A549 (cell line): ENCODE measurements at regions not wholly inside any gene's neighbourhood (a gene's known extent, or its start where the extent isn't known, plus 50 kb on each side); places are given as distances from the start of the nearest gene placed in this dataset.

Source experiments
- CHD2 ChIP-seq: fragments of 150-350 bp; IDR thresholded peaks from 2 replicates; pipeline ENCODE4 v1.6.1; 2014; ENCODE audit warnings: low read length; ENCODE audit not compliant: partially characterized antibody
- CTCF ChIP-seq: fragments of >200 bp; sonication (Bioruptor Twin); formaldehyde crosslinking; IDR thresholded peaks from 3 replicates; pipeline ENCODE4 v1.5.1; 2016
- GATA3 ChIP-seq: IDR thresholded peaks from 2 replicates; pipeline ENCODE4 v1.6.1; 2012; ENCODE audit warnings: borderline replicate concordance
- NFE2L2 ChIP-seq: fragments of 150-350 bp; conservative IDR thresholded peaks from 2 replicates; pipeline ENCODE4 v1.6.1; 2014; ENCODE audit warnings: low read length
- POLR2A ChIP-seq: IDR thresholded peaks from 2 replicates; pipeline ENCODE4 v1.6.1; 2012; ENCODE audit warnings: mild to moderate bottlenecking, low read length
- RCOR1 ChIP-seq: fragments of 150-350 bp; IDR thresholded peaks from 2 replicates; pipeline ENCODE4 v1.6.1; 2014; ENCODE audit warnings: antibody characterized with exemption, low read length, low read depth
- RFX5 ChIP-seq: fragments of 450-650 bp; IDR thresholded peaks from 2 replicates; pipeline ENCODE4 v1.7.1; 2014; ENCODE audit warnings: antibody characterized with exemption, mild to moderate bottlenecking, moderate library complexity
- SMC3 ChIP-seq: fragments of >200 bp; sonication (Bioruptor Twin); formaldehyde crosslinking; IDR thresholded peaks from 3 replicates; pipeline ENCODE4 v1.6.1; 2018; ENCODE audit warnings: inconsistent platforms
- USF2 ChIP-seq: fragments of 450-650 bp; IDR thresholded peaks from 2 replicates; pipeline ENCODE4 v1.6.1; 2014; ENCODE audit warnings: antibody characterized with exemption
- TF ChIP-seq, protein P1 (sequence below): IDR thresholded peaks from 2 replicates; pipeline ENCODE4 v1.6.1; 2012
- TF ChIP-seq, protein P2 (sequence below): fragments of 150-350 bp; IDR thresholded peaks from 2 replicates; pipeline ENCODE4 v1.6.1; 2014; ENCODE audit warnings: low read depth, mild to moderate bottlenecking, low read length

GRCh38 chr12:38201461-38202276 lies 114.9 kb upstream of the ALG10B start:
- TF ChIP-seq USF2 (no peak), POLR2A (no peak), RFX5 (no peak), NFE2L2 (no peak), CTCF (no peak), RCOR1 (no peak), CHD2 (no peak), GATA3 (no peak), SMC3 (no peak)
- TF ChIP-seq, protein P1, sequence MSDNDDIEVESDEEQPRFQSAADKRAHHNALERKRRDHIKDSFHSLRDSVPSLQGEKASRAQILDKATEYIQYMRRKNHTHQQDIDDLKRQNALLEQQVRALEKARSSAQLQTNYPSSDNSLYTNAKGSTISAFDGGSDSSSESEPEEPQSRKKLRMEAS, result no peak
- TF ChIP-seq, protein P2, sequence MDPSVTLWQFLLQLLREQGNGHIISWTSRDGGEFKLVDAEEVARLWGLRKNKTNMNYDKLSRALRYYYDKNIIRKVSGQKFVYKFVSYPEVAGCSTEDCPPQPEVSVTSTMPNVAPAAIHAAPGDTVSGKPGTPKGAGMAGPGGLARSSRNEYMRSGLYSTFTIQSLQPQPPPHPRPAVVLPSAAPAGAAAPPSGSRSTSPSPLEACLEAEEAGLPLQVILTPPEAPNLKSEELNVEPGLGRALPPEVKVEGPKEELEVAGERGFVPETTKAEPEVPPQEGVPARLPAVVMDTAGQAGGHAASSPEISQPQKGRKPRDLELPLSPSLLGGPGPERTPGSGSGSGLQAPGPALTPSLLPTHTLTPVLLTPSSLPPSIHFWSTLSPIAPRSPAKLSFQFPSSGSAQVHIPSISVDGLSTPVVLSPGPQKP, result no peak
